Activated CD4-positive, alpha-beta T cell treated with anti-CD3 and anti-CD28 coated beads for 24 hours (primary cell): ENCODE measurements at regions not wholly inside any gene's neighbourhood (a gene's known extent, or its start where the extent isn't known, plus 50 kb on each side); places are given as distances from the start of the nearest gene placed in this dataset.
"Not testable (repeated sequence)": the region's sequence is repeated elsewhere in the genome, so short reads cannot be mapped to it uniquely, and the experiment has no call there.

Experiments used
- DNase-seq, 2 donors: peaks; one replicate each; pipeline ENCODE4 v3.0.0-alpha.2; 2020; ENCODE audit warnings: low read depth in 2 of 2

DNA sequence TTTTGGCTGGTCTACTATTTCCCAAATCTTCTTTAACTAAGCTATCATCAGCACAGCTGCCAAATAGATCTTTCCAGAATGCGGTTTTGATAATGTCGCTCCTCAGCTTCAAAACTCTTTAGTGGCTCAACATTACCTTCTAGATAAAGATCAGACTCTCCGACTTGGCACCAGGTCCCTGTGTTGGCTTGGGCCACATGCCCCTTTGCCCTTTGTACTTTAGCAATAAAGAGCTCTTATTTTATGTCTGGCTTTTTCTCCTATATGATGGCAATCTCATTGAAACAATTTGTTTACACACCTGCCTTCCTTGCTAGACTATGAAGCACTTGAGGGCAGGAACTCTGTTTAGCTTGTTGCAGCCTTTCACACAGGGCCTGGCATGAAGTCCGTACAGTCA, 128.9 kb upstream of the GATA6 start:
- no peak for DNase-seq

DNA sequence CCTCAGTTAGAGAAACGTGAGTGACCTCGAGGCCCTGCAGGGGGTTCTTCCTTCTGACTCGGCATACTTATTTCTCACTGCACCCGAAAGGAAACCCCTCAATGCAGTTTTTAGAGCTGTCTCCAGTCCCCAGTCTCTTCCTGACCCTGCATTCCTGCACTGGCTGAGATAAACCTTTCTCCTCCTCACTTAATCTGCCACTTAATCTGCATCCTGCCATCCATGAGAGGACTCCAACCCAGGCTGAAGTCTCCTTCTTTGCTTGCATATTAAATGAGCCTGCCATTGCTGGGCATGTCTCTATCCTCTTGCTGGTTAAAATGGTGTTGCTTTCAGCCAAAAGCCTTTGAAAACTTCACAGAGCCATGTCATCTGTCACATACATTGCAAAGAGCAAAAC, 125.6 kb upstream of the GATA6 start:
- no peak for DNase-seq

DNA sequence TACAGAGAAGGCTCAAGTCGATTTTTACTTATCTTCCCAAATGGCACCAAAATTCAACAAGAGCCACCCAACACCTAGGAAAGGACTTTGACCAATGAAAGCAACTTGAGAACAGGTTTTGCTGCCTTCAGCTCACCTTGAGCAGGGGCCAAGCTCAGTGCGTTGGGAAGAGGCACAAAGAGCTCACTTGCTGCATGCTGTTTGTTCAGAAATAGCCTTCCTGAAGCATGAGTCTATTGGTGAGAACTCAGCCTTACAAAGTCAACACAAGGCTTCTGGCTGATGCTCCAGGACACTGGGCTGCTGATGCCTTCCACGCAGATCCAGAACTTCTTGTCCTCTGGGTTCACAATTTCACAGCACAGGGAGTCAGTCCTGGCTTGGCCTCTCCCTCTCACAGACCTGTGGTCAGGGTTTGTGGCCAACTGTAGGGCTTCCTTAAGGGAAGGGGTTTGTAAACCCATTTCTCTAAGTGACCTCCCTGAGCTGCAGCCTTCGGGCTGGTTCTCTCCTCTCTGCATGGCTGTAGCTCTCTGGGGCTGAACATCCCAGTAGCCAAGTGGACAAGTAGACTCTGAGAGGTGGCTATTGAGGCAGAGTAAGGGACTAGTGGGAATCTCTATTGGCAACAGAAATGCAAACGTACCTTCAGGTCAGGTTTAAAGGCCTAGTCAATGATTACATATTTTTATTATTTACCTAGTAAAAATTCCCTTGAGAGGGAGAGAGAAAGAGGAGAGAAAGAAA, 124.7 kb upstream of the GATA6 start:
- no peak for DNase-seq

DNA sequence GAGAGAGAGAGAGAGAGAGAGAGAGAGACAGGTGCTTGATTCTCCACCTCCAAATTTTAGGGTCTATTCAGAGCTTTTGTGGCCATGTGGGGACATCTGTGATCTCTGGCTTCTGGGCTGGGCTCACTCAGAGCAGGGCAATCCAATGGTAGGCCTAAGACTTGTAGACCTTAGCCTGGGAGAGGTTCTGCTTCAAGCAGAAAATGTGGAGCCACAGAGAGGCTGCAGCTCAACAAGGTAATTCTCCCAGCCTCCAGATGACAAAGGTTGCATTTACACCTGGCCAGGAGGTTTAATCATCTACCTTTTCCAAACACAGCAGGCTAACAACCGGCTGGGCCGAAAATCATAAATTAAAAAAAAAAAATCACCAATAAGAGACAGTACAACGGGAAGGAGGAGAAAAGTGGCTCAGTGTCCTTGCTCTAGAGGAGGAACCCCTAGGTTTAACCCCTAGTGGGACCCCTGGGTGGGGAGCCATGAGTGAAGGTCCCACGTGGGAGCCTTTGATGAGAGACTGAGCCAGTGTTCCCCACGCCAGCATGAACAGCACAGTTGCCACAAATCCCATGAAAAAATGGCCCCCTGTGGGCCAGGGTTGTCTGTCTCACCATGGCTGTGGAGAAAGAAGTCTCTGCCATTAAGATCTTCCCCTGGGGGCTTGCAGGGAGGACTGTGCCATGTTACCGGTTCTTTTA, 124.0 kb upstream of the GATA6 start:
- no peak for DNase-seq

DNA sequence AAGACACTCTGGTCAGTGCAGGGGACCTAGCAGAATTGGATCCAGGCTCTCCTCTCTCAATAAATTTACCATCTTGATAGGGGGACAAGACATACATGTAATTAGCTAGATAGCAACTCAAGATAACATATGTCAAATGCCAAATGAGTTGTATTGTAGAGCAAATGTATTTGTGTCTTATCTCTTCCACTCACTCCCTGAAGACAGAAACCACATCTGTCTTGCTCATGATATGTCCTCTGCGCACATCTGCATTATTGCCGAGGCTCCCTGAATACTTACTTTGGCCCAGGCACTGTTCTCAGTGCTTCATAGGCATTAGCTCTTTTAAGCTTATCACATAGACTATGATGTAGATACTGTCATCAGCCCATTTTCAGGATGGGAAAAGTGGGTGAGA, 122.9 kb upstream of the GATA6 start:
- DNase-seq: no peak

DNA sequence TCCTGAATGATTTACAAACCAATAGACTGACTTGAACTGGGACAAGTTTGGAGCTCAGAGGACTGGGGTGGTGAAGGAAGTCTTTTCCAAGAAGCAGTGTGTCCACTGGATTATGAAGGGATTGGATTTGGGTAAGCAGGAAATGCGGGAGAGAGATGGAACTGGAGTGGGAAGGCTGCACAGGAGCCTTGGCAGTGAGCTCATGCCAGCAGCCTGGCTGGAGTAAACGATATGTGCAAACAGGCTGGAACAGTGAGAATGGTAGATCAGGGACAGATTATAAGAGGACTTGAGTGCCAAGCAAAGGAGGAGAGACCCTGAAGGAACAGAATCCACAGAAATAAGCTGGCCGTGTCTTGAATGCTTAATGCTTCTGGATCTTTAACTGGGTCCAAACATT, 121.9 kb upstream of the GATA6 start:
- no peak for DNase-seq

DNA sequence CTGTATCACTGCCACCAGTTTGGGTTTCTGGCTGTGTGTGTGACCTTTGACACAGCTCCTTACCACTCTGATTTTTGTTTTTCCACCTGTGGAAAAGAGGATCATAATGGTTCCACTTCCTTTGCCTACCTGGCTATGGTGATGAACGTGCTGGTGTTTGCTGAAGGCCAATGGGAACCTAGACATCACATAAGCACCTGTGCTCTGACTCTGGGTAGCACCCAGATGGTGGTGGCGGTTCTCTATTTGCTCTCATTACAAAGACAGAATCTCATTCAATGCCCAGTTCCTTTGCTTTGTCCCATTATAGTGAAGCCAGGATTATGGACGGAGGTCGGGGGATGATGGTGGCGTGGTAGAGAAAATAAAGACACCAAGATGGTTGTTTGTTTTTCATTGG, 121.2 kb upstream of the GATA6 start:
- DNase-seq: no peak

DNA sequence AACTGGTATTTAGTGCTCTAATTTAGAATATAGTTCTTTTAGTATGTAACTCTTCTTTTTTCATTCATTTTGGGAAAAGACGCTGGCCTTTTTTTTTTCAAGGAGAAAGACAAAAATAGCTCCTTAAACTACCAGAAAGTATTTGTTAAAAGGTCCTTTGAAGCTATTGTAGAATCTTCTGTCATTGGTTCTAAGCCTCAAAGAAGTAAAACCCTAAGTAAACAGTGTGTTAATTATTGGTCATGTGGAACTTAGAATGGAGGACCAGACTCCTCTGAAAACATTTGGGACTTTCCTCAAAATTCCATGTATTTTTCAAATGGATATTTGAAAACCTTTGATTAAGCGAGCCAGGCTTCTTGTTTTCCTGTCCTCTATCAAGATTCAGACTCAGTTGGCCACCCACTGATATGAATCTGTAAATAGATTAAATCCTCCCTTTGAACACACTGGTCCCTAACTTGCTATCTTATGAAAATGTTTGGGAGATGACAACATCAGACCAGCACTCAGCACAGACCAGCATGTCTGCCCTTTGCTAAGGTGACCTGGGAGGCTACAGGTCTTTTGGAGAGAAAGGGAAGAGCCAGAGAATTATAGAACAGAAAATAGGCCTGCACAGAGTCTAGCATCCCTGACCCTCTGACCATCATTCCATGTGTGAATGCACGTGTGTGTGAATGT, 120.3 kb upstream of the GATA6 start:
- no peak for DNase-seq

DNA sequence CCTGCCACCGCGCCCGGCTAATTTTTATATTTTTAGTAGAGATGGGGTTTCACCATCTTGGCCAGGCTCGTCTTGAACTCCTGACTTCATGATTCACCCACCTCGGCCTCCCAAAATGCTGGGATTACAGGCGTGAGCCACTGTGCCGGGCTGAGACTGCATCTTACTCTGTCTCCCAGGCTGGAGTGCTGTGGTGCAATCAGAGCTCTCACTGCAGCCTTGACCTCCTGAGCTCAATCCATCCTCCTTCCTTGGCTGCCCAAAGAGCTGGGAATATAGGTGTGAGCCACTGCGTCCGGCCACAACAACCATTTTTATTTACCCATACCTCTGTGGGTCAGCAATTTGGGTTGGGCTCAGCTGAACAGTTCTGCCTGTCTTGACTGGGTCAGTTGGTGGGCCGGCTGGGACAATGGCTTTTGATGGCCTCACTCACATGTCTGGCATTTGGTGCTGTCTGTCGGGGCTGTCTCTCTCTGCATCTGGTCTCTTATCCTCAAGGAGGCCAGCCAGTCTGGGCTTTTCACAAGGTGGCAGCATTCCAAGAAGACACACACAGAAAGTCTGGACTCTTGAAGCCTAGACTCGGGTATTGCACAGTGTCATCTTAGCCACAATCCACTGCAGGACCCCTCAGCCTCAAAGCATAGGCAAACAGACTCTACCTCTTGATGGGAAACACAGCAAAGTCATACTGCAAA, 116.8 kb upstream of the GATA6 start:
- no peak for DNase-seq

DNA sequence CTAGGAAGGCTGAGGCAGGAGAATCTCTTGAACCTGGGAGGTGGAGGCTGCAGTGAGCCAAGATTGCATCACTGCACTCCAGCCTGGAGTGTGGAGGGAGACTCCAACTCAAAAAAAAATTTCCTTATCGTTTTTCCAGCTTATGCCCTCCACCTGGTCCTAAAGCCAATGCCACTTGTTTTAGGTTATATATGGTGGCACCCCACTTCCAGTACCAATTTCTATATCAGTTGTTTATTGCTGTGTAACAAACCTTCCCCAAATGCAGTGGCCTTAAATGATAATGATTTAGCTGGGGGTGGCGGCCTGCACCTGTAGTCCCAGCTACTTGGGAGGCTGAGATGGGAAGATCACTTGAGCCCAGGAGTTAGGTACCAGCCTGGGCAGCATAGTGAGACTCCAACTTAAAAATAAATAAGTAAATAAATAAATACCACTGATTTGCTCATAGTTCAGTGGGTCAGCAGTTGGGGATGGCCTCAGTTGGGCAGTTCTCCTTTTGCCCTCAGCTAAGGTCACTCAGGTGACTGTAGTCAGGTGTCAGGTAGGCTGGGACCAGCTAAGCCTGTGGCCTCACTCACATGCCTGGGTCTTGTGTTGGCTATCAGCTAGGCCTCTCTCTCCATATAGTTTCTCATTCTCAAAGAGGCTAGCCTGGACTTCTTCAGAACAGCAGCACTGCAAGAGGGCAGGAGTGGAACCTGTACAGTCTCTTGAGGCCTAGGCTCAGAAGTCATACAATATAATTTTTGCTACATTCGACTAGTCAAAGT, 113.7 kb upstream of the GATA6 start:
- no peak for DNase-seq

DNA sequence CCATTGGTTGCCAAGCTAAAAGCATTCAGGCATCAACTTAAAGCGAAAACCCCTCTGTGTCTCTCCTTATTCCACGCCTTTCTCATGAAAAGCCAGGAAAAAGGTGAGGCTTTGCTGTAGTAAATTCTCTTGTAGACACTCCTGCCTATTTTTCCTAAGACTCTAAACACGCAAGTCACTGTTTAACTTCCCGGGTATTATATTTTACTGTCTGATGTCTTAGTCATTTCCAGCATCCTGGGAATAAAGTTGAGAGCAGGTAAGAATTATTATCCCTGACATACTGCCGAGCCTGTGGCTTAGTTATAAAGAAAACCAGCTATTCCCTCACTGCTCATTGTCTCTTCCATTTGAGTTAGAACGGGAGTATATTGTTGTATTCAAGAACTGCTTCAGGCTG, 112.4 kb upstream of the GATA6 start:
- DNase-seq: no peak

DNA sequence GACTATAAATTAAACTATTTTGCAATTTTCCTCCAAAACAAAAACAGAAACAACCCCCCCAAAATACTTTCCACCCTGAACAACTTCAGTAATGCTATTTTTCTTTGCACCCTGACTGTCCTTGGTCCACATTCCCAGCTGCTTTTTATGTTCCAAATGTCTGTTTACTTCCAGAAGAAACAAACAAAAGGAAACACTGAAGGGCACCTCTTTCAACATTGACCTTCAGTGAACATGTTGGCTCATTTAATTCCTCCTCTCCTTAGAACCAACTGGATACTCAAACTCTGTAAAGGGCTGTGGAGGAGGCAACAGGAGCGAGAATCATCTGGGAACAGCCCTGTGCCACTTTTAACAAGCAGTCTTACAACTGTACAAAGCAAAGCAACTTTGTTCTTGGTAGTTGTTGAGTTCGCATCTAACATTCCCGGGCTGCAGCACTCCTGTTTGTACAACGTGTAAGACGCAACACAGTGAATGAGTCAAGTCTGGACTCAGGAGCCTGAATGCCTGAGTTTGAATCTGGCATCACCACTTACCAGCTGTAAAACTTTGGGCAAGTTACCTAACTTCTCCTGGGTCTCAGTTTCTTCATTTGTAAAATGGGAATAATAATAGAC, 111.4 kb upstream of the GATA6 start:
- no peak for DNase-seq

DNA sequence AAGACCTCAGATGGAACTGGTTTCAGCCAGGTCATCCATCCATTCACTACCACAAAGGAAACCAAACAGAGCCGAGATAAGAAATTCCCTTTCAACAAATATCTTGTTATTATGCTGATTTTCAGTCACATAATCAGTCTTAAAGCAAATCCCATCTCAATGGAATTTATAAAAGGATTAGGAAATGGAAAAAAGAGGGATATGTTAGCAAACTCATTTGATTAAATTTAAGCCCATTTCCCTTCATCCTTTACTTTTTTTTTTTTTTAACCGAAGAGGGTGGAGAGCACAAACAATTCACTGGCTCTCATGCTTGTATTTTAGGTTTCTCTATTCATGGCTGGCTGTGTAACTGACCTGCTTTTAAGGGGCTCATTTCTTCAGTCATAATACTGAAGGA, 109.0 kb upstream of the GATA6 start:
- DNase-seq: no peak

DNA sequence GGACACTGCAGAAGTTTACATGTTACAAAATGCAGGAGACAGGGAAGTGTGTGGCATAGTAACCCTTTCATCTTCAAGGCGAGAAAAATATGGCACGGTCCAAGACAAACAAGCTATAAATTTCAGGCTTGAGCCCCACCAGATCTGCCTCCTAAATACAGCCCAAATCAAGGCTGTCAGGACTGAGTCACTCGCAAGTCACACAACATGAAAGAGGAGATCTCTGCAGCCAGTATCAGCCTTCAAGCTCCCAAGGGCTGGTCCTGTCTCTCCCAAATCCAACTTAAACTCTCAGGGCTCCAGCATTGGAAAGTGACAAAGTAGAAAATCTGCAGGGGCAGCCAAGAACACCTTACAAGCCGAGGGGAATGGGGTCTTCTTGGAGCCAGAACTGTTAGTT, 106.3 kb upstream of the GATA6 start:
- DNase-seq: no peak

DNA sequence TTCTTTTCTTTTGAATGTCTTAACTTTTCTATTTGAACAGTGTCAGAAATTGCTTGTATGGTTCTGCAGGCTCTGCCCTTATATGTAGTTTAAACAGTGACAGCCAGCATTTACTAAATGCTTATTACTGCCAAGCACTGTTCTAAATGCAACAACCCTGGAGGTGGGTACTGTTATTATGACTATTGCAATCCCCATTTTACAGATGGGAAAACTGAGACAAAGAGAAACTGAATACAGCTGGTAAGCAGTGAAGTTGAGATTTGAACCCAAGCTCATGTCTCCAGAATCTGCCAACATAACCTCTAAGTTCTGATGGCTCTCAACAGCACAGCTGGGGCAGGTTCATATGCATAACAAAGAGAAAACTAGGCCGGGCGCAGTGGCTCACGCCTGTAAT, 105.7 kb upstream of the GATA6 start:
- DNase-seq: no peak

DNA sequence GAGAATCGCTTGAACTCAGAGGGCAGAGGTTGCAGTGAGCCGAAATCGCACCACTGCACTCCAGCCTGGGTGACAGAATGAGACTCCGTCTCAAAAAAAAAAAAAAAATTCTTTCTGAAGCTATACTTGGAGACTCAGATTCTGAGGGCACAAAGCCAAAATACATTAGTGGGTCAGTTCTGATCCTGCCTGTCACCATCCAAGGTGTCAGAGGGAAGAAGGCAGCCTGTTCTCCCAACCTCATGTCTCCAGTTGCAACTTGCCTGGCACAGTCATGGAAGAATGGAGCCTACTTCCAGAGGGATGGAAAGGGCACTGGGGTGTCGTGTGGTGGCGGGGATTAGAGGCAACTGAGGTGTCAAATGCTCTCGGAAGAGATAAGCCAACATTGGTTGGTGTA, 104.8 kb upstream of the GATA6 start:
- no peak for DNase-seq

DNA sequence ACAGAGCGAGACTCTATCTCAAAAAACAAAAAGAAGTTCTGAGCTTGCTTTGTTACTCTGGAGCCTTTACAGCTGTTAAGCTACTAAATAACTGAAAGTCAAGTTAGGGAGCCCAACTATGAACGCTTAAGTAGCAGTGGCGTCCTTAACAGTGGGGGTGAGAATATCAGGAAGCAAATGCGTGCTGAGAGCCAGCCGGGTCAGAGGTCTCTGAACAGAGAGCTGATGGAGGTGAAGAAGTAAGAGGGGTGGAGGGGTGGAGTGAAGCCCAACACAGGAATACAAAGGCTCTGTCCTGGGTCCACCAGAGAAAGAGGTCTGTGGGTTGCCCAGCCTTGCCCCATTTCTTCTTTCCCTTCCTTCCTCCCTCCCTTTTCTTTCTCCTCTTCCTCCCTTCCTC, 104.1 kb upstream of the GATA6 start:
- DNase-seq: no peak

DNA sequence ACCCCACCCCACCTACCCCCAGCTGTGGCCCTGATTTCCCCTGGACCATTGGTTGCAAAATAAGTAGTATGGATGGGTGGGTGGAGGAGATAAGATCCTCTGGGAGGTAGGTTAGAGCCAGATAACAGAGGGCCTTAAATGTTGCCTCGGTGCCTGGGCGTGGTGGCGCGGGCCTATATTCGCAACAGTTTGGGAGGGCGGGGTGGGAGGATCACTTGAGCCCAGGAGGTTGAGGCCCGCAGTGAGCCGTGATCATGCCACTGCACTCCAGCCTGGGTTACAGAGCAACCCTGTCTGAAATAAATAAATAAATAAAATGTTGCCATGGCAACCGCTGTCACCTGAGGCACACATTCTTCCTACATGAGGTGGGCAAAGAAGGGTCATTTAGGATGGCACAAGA, 103.3 kb upstream of the GATA6 start:
- DNase-seq: no peak

DNA sequence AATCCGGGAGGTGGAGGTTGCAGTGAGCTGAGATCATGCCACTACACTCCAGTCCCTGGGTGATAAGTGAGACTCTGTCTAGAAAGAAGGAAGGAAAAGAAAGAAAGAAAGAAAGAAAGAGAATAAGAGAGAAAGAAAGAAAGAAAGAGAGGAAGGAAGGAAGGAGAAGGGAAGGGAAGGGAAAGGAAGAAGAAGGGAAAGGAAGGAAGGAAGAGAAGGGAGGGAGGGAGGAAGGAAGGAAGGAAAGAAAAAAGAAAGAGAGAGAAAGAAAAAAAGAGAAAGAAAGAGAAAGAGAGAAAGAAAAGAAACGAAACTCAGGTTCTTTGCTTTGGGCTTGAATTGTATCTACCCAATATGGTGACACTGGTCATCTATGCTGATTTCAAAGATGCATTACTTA, 102.3 kb upstream of the GATA6 start:
- no peak for DNase-seq

DNA sequence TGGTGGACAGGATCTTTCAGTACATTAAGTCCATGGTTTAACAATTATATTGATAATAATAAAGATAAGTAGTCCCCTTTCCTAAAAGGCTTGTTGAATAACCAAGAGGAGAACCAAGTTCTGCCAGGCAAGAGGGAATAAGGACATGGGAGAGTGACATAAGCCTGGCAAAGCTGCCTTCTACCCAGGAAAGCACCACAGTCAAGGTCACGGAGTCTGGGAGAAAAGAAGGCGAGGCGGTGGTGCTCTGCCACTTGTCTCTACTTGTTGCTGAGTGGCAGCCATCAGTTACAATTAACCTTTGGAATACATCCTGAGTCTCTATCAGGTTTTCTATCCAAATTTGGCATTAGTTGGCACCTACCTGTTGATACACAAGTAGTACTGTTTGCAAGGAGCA, 101.7 kb upstream of the GATA6 start:
- no peak for DNase-seq

DNA sequence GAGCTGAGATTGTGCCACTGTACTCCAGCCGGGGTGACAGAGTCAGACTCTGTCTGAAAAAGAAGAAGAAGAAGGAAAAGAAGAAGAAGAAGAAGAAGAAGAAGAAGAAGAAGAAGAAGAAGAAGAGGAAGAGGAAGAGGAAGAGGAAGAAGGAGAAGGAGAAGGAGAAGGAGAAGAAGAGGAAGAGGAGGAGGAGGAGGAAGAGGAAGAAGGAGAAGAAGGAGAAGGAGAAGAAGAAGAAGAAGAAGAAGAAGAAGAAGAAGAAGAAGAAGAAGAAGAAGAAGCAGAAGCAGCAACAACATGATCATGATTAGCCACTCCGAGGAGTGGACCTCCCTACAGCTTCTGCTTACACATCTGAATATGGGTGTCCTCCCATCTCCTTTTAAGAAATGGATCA, 100.6 kb upstream of the GATA6 start:
- DNase-seq: not testable (repeated sequence)
